Esophagus muscularis mucosa (tissue), 3 donors: ENCODE measurements at regions not wholly inside any gene's neighbourhood (a gene's known extent, or its start where the extent isn't known, plus 50 kb on each side); places are given as distances from the start of the nearest gene placed in this dataset.

Experiments
- CTCF ChIP-seq, 3 experiments: fragments of 200-600 bp in 2 of 3; fragments of 450-650 bp in 1 of 3; sonication (generic) in 2 of 3; IDR thresholded peaks; one replicate each; pipeline ENCODE4 v1.5.1; 2017 to 2019; ENCODE audit warnings: antibody characterized with exemption in 3 of 3, mild to moderate bottlenecking in 2 of 3, moderate library complexity in 1 of 3
- POLR2A ChIP-seq: fragments of 450-650 bp; IDR thresholded peaks from one replicate; pipeline ENCODE4 v1.6.1; 2017; ENCODE audit warnings: antibody characterized with exemption, moderate library complexity, mild to moderate bottlenecking, low read depth
- POLR2AphosphoS5 ChIP-seq, 2 donors: sonication (generic); formaldehyde crosslinking; IDR thresholded peaks; one replicate each; pipeline ENCODE4 v1.6.1; 2017; ENCODE audit warnings: antibody characterized with exemption in 2 of 2

DNA sequence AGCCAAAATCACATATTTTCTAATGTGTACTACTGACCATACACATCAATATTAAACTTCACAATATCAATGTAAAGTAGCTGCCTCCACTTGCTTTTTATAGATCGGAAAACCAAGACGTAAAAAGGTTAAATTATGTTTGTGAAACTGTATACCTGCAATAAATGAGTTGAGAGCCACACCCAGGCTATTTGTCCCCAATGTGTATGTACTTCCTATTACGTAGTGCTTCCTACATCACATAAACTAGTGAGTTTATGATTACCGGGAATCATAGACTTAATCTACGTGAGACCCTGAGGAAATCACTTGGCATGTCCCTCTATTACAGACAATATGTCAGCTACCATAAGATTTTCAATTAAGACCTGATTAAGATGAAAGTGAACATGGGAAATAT lies 903.4 kb downstream of the RAB28 start:
- TF ChIP-seq CTCF (IDR thresholded peaks at IDR 0.05) (no peak), POLR2AphosphoS5 (IDR thresholded peaks at IDR 0.05) (no peak), POLR2A (no peak)
